ENCODE measurements at regions not wholly inside any gene's neighbourhood (a gene's known extent, or its start where the extent isn't known, plus 50 kb on each side); places are given as distances from the start of the nearest gene placed in this dataset.

- TF ChIP-seq REST (IDR thresholded peaks at IDR 0.05; ENCODE audit: borderline replicate concordance) (no peak), REST (CRISPR knock-in tag; IDR thresholded peaks at IDR 0.05; ENCODE audit: low read depth) (no peak), LARP7 (IDR thresholded peaks at IDR 0.05) (no peak), TAF1 (IDR thresholded peaks at IDR 0.05; ENCODE audit: control insufficient read depth, extremely low read depth, insufficient read depth, low read length, severe bottlenecking) (no peak), CCNT2 (IDR thresholded peaks at IDR 0.05; ENCODE audit: borderline replicate concordance, extremely low read depth, insufficient read length, low read depth, low read length) (no peak), HMGXB4 (CRISPR knock-in tag; IDR thresholded peaks at IDR 0.05) (no peak)
Observed at GRCh38 chr1:117679868-117680267, 74.0 kb downstream of the TENT5C start (continued).
